ENCODE measurements at regions not wholly inside any gene's neighbourhood (a gene's known extent, or its start where the extent isn't known, plus 50 kb on each side); places are given as distances from the start of the nearest gene placed in this dataset.

- TF ChIP-seq CTCF (conservative IDR thresholded peaks at IDR 0.05; ENCODE audit: low read length) = no peak
- TF ChIP-seq EZH2phosphoT487 (IDR thresholded peaks at IDR 0.05; ENCODE audit: borderline replicate concordance, low read depth, low read length) = no peak
Measured at GRCh38 chr3:159080256-159080655, 278.4 kb downstream of the MFSD1 start.

All from OCI-LY7 (cell line).